GM06990 (cell line): ENCODE measurements at regions not wholly inside any gene's neighbourhood (a gene's known extent, or its start where the extent isn't known, plus 50 kb on each side); places are given as distances from the start of the nearest gene placed in this dataset.

Experiments used
- DNase-seq: peaks from one replicate; pipeline ENCODE4 v3.0.0-alpha.2; 2011; ENCODE audit not compliant: insufficient read length; ENCODE audit errors: extremely low read depth
- H3K27me3 ChIP-seq: replicated peaks from 2 replicates; pipeline ENCODE4 v1.6.0; 2011; ENCODE audit warnings: low read length; ENCODE audit not compliant: control insufficient read depth, insufficient read depth
- H3K36me3 ChIP-seq: 2 replicates; pipeline ENCODE4 v1.5.1; 2011; ENCODE audit warnings: low read length; ENCODE audit not compliant: control insufficient read depth, insufficient read depth
- H3K4me3 ChIP-seq: replicated peaks from 2 replicates; pipeline ENCODE4 v1.5.1; 2011; ENCODE audit warnings: low read depth, mild to moderate bottlenecking, control low read depth, low read length
- CTCF ChIP-seq: IDR thresholded peaks from 2 replicates; pipeline ENCODE4 v1.5.1; 2011; ENCODE audit warnings: low read length, control low read depth, mild to moderate bottlenecking, inconsistent platforms; ENCODE audit not compliant: insufficient read depth, poor library complexity, severe bottlenecking

GRCh38 chr2:45300026-45300750 lies 290.9 kb upstream of the SIX2 start:
- no peak for DNase-seq

GRCh38 chr2:45299361-45299760 lies 290.1 kb upstream of the SIX2 start:
- no peak for DNase-seq
- no peaks in the 10 kb centered on the region; the same call in none of the 2 replicates for H3K27me3 ChIP-seq
- no peak for TF ChIP-seq CTCF
- H3K4me3 ChIP-seq = no peak overlapping the region
- no peaks in the 10 kb centered on the region for H3K36me3 ChIP-seq

More at GRCh38 chr2:45300026-45300750, 290.9 kb upstream of the SIX2 start:
- no peak overlapping the region for H3K4me3 ChIP-seq
- no peaks in the 10 kb centered on the region for H3K36me3 ChIP-seq
- TF ChIP-seq CTCF = no peak
- no peaks in the 10 kb centered on the region; the same call in none of the 2 replicates for H3K27me3 ChIP-seq

- Histone ChIP-seq H3K36me3 (no peaks in the 10 kb centered on the region), H3K27me3 (no peaks in the 10 kb centered on the region), H3K4me3 (no peak overlapping the region)
- DNase-seq = no peak
- no peak for TF ChIP-seq CTCF
These were observed 283.9 kb upstream of the SIX2 start for GRCh38 chr2:45293182-45293581.

GRCh38 chr2:45291296-45291701 lies 282.0 kb upstream of the SIX2 start:
- DNase-seq = no peak
- no peak overlapping the region for H3K4me3 ChIP-seq
- no peak for TF ChIP-seq CTCF
- no peaks in the 10 kb centered on the region for H3K36me3 ChIP-seq
- H3K27me3 ChIP-seq = no peaks in the 10 kb centered on the region

- H3K36me3 ChIP-seq = no peaks in the 10 kb centered on the region
- no peak overlapping the region for H3K4me3 ChIP-seq
- TF ChIP-seq CTCF = no peak
- H3K27me3 ChIP-seq = no peaks in the 10 kb centered on the region
- DNase-seq = peak; percentile 16
These were observed 280.9 kb upstream of the SIX2 start for GRCh38 chr2:45289997-45290709.
